K562 (cell line): ENCODE measurements at regions not wholly inside any gene's neighbourhood (a gene's known extent, or its start where the extent isn't known, plus 50 kb on each side); places are given as distances from the start of the nearest gene placed in this dataset.

Source experiments
- ATAC-seq: fragments of 200-7000 bp; cut with Tn5 transposase; 3 replicates; pipeline ENCODE4 v1.9.1; 2020; ENCODE audit warnings: moderate library complexity
- BruUV-seq: library from RNA; stranded (reverse); fragments of 400-500 nt; replicated peaks from 2 replicates; lab custom pipeline; 2021; lab: Mats Ljungman, UMichigan
- CTCF ChIA-PET: fragments of 300-600 bp; formaldehyde crosslinking; extraction: SDS; loops from one replicate; lab custom pipeline; 2021; ENCODE audit warnings: low intra/inter-chr PET ratio; lab: Yijun Ruan, JAX
- POLR2A ChIA-PET: fragments of 300-600, 350-650 bp; sonication (Branson Sonifier 250); formaldehyde crosslinking; extraction: SDS; loops from one replicate; lab custom pipeline; 2021; ENCODE audit warnings: antibody characterized with exemption, inconsistent platforms; lab: Yijun Ruan, JAX
- DNase-seq, 4 experiments: peaks; one replicate each; pipeline versions ENCODE4 v3.0.0 to v3.0.0-alpha.2; 2011 to 2018; ENCODE audit warnings: low spot score in 3 of 4, mixed read lengths in 3 of 4; ENCODE audit errors: extremely low read depth in 1 of 4
- FAIRE-seq: peaks from 2 replicates; lab custom pipeline; 2011; peaks lifted over from hg19 to GRCh38; lab: Jason Lieb, UNC
- H2AFZ ChIP-seq: 2 replicates; pipeline ENCODE4 v1.6.0; 2011; ENCODE audit warnings: low read depth, low read length, control low read depth, inconsistent platforms
- H3K27ac ChIP-seq: fragments of 200-600 bp; 3 replicates; pipeline ENCODE4 v1.8.0; 2011; ENCODE audit warnings: low read depth, mild to moderate bottlenecking, control low read depth, inconsistent platforms, low read length, moderate library complexity, mixed read lengths; ENCODE audit errors: extremely low read depth
- H3K27me3 ChIP-seq, 2 experiments: fragments of 300-600 bp in 1 of 2; 2 replicates in 1 of 2; 3 replicates in 1 of 2; pipeline versions ENCODE4 v1.6.0 to v1.8.0; 2011; ENCODE audit warnings: inconsistent platforms in 2 of 2, low read length in 2 of 2, mild to moderate bottlenecking in 1 of 2, mixed read lengths in 1 of 2, moderate library complexity in 1 of 2; ENCODE audit not compliant: control insufficient read depth in 2 of 2, insufficient read depth in 2 of 2
- H3K36me3 ChIP-seq: fragments of 300-600 bp; 3 replicates; pipeline ENCODE4 v1.8.0; 2011; ENCODE audit warnings: mild to moderate bottlenecking, low read length, inconsistent platforms; ENCODE audit not compliant: control insufficient read depth, insufficient read depth
- H3K4me1 ChIP-seq, 2 experiments: fragments of 200-600 bp in 1 of 2; replicated peaks in 1 of 2; 2 replicates in 1 of 2; 3 replicates in 1 of 2; pipeline versions ENCODE4 v1.5.1 to v1.8.0; 2011; ENCODE audit warnings: inconsistent platforms in 2 of 2, low read length in 2 of 2, mild to moderate bottlenecking in 1 of 2, mixed read lengths in 1 of 2, moderate library complexity in 1 of 2; ENCODE audit not compliant: control insufficient read depth in 2 of 2, insufficient read depth in 2 of 2
- H3K4me2 ChIP-seq: 2 replicates; pipeline ENCODE4 v1.6.1; 2011; ENCODE audit warnings: low read length, control low read depth, inconsistent platforms, mixed read lengths; ENCODE audit not compliant: insufficient read depth
- H3K4me3 ChIP-seq: fragments of 200-600 bp; sonication (generic), shearing (Covaris generic); 2 replicates; pipeline ENCODE4 v1.5.1; 2016; ENCODE audit warnings: control low read depth, inconsistent platforms
- H3K79me2 ChIP-seq: fragments of 200-600 bp; 3 replicates; pipeline ENCODE4 v1.8.0; 2011; ENCODE audit warnings: low read length, inconsistent platforms; ENCODE audit not compliant: control insufficient read depth, insufficient read depth
- H3K9ac ChIP-seq, 2 experiments: 2 replicates each; pipeline versions ENCODE4 v1.6.0 to v1.6.1; 2011; ENCODE audit warnings: low read depth in 2 of 2, low read length in 2 of 2, control low read depth in 1 of 2, inconsistent platforms in 1 of 2, mild to moderate bottlenecking in 1 of 2, mixed read lengths in 1 of 2; ENCODE audit not compliant: insufficient read depth in 1 of 2
- H3K9me1 ChIP-seq: one replicate; pipeline ENCODE4 v1.6.0; 2011; ENCODE audit warnings: inconsistent platforms, mild to moderate bottlenecking, low read length, moderate library complexity; ENCODE audit not compliant: control insufficient read depth, insufficient read depth
- H3K9me3 ChIP-seq: replicated peaks from 2 replicates; pipeline ENCODE4 v1.5.1; 2011; ENCODE audit warnings: low read depth, low read length, inconsistent platforms; ENCODE audit not compliant: control insufficient read depth, insufficient read depth
- H4K20me1 ChIP-seq: replicated peaks from 2 replicates; pipeline ENCODE4 v1.6.1; 2011; ENCODE audit warnings: low read length, inconsistent platforms, mixed read lengths; ENCODE audit not compliant: control insufficient read depth, insufficient read depth
- CBX1 ChIP-seq: sonication (generic); IDR thresholded peaks from 2 replicates; pipeline ENCODE4 v1.6.1; 2016; ENCODE audit warnings: antibody characterized with exemption, low read depth, mild to moderate bottlenecking
- FOXK2 ChIP-seq, 2 experiments: fragments of 450-650 bp; IDR thresholded peaks in 1 of 2; conservative IDR thresholded peaks in 1 of 2; 2 replicates each; pipeline ENCODE4 v1.6.1; 2016; ENCODE audit warnings: low read depth in 2 of 2, mild to moderate bottlenecking in 1 of 2
- HMG20B ChIP-seq: fragments of 250-450 bp; sonication (Bioruptor Pico); IDR thresholded peaks from 2 replicates; pipeline ENCODE4 v1.5.0; 2021; ENCODE audit warnings: mild to moderate bottlenecking
- JUND ChIP-seq, 2 experiments: IDR thresholded peaks; 2 replicates in 1 of 2; 3 replicates in 1 of 2; pipeline ENCODE4 v1.6.1; 2011; ENCODE audit warnings: borderline replicate concordance in 2 of 2, low read depth in 2 of 2, low read length in 2 of 2, improper control_type of control experiment in 1 of 2, missing biosample characterization in 1 of 2, missing genetic modification characterization in 1 of 2, missing genetic modification reagents in 1 of 2
- KHSRP ChIP-seq: fragments of 450-650 bp; IDR thresholded peaks from 2 replicates; pipeline ENCODE4 v1.6.1; 2017
- LEF1 ChIP-seq: fragments of 450-650 bp; IDR thresholded peaks from 2 replicates; pipeline ENCODE4 v1.6.1; 2016; ENCODE audit warnings: mild to moderate bottlenecking
- MBD2 ChIP-seq: sonication (generic); IDR thresholded peaks from 2 replicates; pipeline ENCODE4 v1.6.1; 2016; ENCODE audit warnings: low read depth, borderline replicate concordance
- PKNOX1 ChIP-seq: fragments of 450-650 bp; IDR thresholded peaks from 2 replicates; pipeline ENCODE4 v1.6.1; 2016
- SNRNP70 ChIP-seq: fragments of 200-400 bp; formaldehyde crosslinking; optimal IDR thresholded peaks from 2 replicates; pipeline ENCODE3; 2017; ENCODE audit warnings: low read depth, low read length
- ZNF707 ChIP-seq: fragments of 250-450 bp; sonication (Bioruptor Pico); conservative IDR thresholded peaks from 2 replicates; pipeline ENCODE4 v1.8.0; 2022; ENCODE audit warnings: inconsistent platforms, mild to moderate bottlenecking, moderate library complexity
- WGBS: fragments of 100-300 bp; shearing (Covaris generic); methylation state at CpG from one replicate; pipeline ENCODE4 v1.1.6; 2016; ENCODE audit warnings: low coverage, mixed read lengths; ENCODE audit not compliant: insufficient coverage; ENCODE audit errors: missing lambda C conversion rate; 5-methylcytosine and 5-hydroxymethylcytosine counted together
- in situ Hi-C: fragments of 300-500 bp; cut with MboI; formaldehyde crosslinking; loops from 4 replicates; pipeline ENCODE4 v1.15.0; 2018; ENCODE audit warnings: inconsistent platforms, mixed read lengths
- intact Hi-C: fragments of 100-400 bp; cut with micrococcal nuclease; formaldehyde crosslinking; loops from 2 replicates; pipeline ENCODE4 v1.14.2; 2022
- TF ChIP-seq, protein P1 (sequence below): fragments of 250-450 bp; sonication (Bioruptor Pico); IDR thresholded peaks from 2 replicates; pipeline ENCODE4 v1.8.0; 2022; ENCODE audit warnings: inconsistent platforms
- TF ChIP-seq, protein P2 (sequence below): fragments of 450-650 bp; IDR thresholded peaks from 2 replicates; pipeline ENCODE4 v1.6.1; 2016; ENCODE audit warnings: mild to moderate bottlenecking
- TF ChIP-seq, protein P3 (sequence below), 2 experiments: fragments of 450-650 bp; conservative IDR thresholded peaks; 2 replicates each; pipeline ENCODE4 v1.6.1; 2017; ENCODE audit warnings: mild to moderate bottlenecking in 2 of 2, moderate library complexity in 2 of 2

GRCh38 chr5:38641003-38641402, 84.6 kb upstream of the LIFR start (continued):
- TF ChIP-seq PKNOX1 (no peak), FOXK2 (conservative IDR thresholded peaks at IDR 0.05 in 1 of 2, IDR thresholded peaks at IDR 0.05 in 1 of 2; ENCODE audit: low read depth in 2 of 2) (no peak), SNRNP70 (no peak)
- TF ChIP-seq, protein P1, sequence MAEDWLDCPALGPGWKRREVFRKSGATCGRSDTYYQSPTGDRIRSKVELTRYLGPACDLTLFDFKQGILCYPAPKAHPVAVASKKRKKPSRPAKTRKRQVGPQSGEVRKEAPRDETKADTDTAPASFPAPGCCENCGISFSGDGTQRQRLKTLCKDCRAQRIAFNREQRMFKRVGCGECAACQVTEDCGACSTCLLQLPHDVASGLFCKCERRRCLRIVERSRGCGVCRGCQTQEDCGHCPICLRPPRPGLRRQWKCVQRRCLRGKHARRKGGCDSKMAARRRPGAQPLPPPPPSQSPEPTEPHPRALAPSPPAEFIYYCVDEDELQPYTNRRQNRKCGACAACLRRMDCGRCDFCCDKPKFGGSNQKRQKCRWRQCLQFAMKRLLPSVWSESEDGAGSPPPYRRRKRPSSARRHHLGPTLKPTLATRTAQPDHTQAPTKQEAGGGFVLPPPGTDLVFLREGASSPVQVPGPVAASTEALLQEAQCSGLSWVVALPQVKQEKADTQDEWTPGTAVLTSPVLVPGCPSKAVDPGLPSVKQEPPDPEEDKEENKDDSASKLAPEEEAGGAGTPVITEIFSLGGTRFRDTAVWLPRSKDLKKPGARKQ (CRISPR knock-in tag), result no peak

- no peak overlapping the region for H3K4me2 ChIP-seq
- TF ChIP-seq, protein P2, sequence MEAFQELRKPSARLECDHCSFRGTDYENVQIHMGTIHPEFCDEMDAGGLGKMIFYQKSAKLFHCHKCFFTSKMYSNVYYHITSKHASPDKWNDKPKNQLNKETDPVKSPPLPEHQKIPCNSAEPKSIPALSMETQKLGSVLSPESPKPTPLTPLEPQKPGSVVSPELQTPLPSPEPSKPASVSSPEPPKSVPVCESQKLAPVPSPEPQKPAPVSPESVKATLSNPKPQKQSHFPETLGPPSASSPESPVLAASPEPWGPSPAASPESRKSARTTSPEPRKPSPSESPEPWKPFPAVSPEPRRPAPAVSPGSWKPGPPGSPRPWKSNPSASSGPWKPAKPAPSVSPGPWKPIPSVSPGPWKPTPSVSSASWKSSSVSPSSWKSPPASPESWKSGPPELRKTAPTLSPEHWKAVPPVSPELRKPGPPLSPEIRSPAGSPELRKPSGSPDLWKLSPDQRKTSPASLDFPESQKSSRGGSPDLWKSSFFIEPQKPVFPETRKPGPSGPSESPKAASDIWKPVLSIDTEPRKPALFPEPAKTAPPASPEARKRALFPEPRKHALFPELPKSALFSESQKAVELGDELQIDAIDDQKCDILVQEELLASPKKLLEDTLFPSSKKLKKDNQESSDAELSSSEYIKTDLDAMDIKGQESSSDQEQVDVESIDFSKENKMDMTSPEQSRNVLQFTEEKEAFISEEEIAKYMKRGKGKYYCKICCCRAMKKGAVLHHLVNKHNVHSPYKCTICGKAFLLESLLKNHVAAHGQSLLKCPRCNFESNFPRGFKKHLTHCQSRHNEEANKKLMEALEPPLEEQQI, result no peak
- TF ChIP-seq, protein P3, sequence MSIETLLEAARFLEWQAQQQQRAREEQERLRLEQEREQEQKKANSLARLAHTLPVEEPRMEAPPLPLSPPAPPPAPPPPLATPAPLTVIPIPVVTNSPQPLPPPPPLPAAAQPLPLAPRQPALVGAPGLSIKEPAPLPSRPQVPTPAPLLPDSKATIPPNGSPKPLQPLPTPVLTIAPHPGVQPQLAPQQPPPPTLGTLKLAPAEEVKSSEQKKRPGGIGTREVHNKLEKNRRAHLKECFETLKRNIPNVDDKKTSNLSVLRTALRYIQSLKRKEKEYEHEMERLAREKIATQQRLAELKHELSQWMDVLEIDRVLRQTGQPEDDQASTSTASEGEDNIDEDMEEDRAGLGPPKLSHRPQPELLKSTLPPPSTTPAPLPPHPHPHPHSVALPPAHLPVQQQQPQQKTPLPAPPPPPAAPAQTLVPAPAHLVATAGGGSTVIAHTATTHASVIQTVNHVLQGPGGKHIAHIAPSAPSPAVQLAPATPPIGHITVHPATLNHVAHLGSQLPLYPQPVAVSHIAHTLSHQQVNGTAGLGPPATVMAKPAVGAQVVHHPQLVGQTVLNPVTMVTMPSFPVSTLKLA (conservative IDR thresholded peaks at IDR 0.05), result no peak
- TF ChIP-seq LEF1, result no peak
- no peak for TF ChIP-seq KHSRP
- no peak for TF ChIP-seq MBD2
- TF ChIP-seq HMG20B, result no peak
- no peak for TF ChIP-seq ZNF707
- no peak for TF ChIP-seq CBX1
- no peak for TF ChIP-seq JUND (IDR thresholded peaks at IDR 0.05; ENCODE audit: borderline replicate concordance, low read depth, low read length)
- no peak for TF ChIP-seq JUND (tag; IDR thresholded peaks at IDR 0.05; ENCODE audit: borderline replicate concordance, low read depth, low read length)
Observed at GRCh38 chr5:38642189-38642911, 85.9 kb upstream of the LIFR start.

More at GRCh38 chr5:38642189-38642911, 85.9 kb upstream of the LIFR start:
- H2AFZ ChIP-seq, result no peak overlapping the region
- H3K9me3 ChIP-seq, result no peaks in the 10 kb centered on the region
- H4K20me1 ChIP-seq, result no peaks in the 10 kb centered on the region
- no peak for FAIRE-seq
- no peak for DNase-seq
- no peak overlapping the region for H3K27ac ChIP-seq
- WGBS, result 11% methylated on average over 7 of the region's 7 CpGs
- in situ Hi-C loops, result no loop called here
- no TSS peak for BruUV-seq
- H3K4me3 ChIP-seq, result no peak overlapping the region
- ChIA-PET POLR2A (interaction anchor here (0.7 to 1.8 kb wide), 5 partner anchors 8 to 88 kb away, joined by 3 to 5 read pairs (median 4); no protein-coding TSS in a partner anchor), CTCF (no interaction called here)
- no peaks in the 10 kb centered on the region for H3K4me1 ChIP-seq
- peaks cover 3 to 17% of the 10 kb centered on the region in 2 experiments; a peak in 3 of 5 replicates for H3K27me3 ChIP-seq
- H3K9me1 ChIP-seq, result no peaks in the 10 kb centered on the region
- intact Hi-C loops, result no loop called here
- H3K79me2 ChIP-seq, result no peaks in the 10 kb centered on the region
- no peaks in the 10 kb centered on the region for H3K36me3 ChIP-seq
- ATAC-seq, result no peak
- no peak overlapping the region for H3K9ac ChIP-seq
